ENCODE measurements at regions not wholly inside any gene's neighbourhood (a gene's known extent, or its start where the extent isn't known, plus 50 kb on each side); places are given as distances from the start of the nearest gene placed in this dataset.

DNA sequence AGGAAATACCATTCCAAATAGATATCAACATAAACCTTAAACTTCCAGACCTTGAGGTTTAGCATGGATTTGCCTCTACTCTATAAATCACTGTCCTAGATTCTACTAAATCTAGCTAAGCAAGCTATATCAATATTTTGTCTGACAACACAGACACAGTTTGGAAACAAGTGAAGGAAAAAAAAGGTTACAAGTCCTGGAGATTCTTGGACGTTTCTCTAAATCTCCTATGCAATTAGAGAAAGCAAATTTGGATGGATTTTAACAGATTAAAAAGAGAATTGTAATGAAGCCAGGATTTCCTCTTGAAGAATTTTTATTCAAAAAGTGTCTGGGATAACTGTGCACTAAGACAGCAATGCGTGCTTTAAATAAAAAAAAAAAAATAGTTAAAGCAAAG is 441.1 kb upstream of the DPH6 start:
- TF ChIP-seq, protein P1, sequence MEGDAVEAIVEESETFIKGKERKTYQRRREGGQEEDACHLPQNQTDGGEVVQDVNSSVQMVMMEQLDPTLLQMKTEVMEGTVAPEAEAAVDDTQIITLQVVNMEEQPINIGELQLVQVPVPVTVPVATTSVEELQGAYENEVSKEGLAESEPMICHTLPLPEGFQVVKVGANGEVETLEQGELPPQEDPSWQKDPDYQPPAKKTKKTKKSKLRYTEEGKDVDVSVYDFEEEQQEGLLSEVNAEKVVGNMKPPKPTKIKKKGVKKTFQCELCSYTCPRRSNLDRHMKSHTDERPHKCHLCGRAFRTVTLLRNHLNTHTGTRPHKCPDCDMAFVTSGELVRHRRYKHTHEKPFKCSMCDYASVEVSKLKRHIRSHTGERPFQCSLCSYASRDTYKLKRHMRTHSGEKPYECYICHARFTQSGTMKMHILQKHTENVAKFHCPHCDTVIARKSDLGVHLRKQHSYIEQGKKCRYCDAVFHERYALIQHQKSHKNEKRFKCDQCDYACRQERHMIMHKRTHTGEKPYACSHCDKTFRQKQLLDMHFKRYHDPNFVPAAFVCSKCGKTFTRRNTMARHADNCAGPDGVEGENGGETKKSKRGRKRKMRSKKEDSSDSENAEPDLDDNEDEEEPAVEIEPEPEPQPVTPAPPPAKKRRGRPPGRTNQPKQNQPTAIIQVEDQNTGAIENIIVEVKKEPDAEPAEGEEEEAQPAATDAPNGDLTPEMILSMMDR (conservative IDR thresholded peaks at IDR 0.05), result no peak
- TF ChIP-seq EZH2 (IDR thresholded peaks at IDR 0.05; ENCODE audit: low read depth), result no peak

All from PC-9 (cell line).